Heart left ventricle (tissue), 13 donors: ENCODE measurements at regions not wholly inside any gene's neighbourhood (a gene's known extent, or its start where the extent isn't known, plus 50 kb on each side); places are given as distances from the start of the nearest gene placed in this dataset.

Source experiments
- POLR2A ChIP-seq, 2 donors: fragments of 450-650 bp; IDR thresholded peaks; one replicate each; pipeline ENCODE4 v1.6.1; 2017; ENCODE audit warnings: antibody characterized with exemption in 2 of 2, mild to moderate bottlenecking in 2 of 2, moderate library complexity in 2 of 2
- TF ChIP-seq, protein P1 (sequence below), 12 donors: fragments of 200-600 bp; sonication (generic) in 4 of 12; IDR thresholded peaks; one replicate each; pipeline versions ENCODE4 v1.5.0 to v1.8.0; 2018 to 2022; ENCODE audit warnings: antibody characterized with exemption in 12 of 12, mild to moderate bottlenecking in 5 of 12
- donor health status: ischemic (EF 13 %, LVEDD 7.1; RV severe dilation, severe dysfunction).
- donor health status: DM: no; HTN: yes; CAD: no.
- donor health status: DM: no; HTN: no; CAD: no.
- donor health status: ischemic (EF 25% LVEDD 6.9; RV normal size, moderate dysfunction).
- donor health status: ischemic (EF 25% LVEDD 5.7; RV mildly dilated, moderate dysfunction).
- donor health status: ischemic (EF 35%, LVEDD 5.7; RV mildly dilated, moderate dysfunction).
- donor health status: nonischemic (EF 11% LVEDD 7.7; RV severe dilation, severe dysfunction).
- donor health status: DM: yes; HTN: yes; CAD: no.
- donor health status: PGD.
- donor health status: ischemic (EF 29% LVEDD 5.4; RV normal size, mild dysfunction).
- donor health status: nonischemic (EF 23%, LVEDD 6.1; RV moderate dilation, normal function).

GRCh38 chr12:97022536-97023230 lies 115.6 kb downstream of the NEDD1 start:
- TF ChIP-seq, protein P1, sequence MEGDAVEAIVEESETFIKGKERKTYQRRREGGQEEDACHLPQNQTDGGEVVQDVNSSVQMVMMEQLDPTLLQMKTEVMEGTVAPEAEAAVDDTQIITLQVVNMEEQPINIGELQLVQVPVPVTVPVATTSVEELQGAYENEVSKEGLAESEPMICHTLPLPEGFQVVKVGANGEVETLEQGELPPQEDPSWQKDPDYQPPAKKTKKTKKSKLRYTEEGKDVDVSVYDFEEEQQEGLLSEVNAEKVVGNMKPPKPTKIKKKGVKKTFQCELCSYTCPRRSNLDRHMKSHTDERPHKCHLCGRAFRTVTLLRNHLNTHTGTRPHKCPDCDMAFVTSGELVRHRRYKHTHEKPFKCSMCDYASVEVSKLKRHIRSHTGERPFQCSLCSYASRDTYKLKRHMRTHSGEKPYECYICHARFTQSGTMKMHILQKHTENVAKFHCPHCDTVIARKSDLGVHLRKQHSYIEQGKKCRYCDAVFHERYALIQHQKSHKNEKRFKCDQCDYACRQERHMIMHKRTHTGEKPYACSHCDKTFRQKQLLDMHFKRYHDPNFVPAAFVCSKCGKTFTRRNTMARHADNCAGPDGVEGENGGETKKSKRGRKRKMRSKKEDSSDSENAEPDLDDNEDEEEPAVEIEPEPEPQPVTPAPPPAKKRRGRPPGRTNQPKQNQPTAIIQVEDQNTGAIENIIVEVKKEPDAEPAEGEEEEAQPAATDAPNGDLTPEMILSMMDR (IDR thresholded peaks at IDR 0.05): no peak
- no peak for TF ChIP-seq POLR2A (IDR thresholded peaks at IDR 0.05)
